ENCODE measurements at regions not wholly inside any gene's neighbourhood (a gene's known extent, or its start where the extent isn't known, plus 50 kb on each side); places are given as distances from the start of the nearest gene placed in this dataset.

- H3K27ac ChIP-seq (ENCODE audit: low read depth, low read length), result no peak overlapping the region
- TF ChIP-seq, protein P1, sequence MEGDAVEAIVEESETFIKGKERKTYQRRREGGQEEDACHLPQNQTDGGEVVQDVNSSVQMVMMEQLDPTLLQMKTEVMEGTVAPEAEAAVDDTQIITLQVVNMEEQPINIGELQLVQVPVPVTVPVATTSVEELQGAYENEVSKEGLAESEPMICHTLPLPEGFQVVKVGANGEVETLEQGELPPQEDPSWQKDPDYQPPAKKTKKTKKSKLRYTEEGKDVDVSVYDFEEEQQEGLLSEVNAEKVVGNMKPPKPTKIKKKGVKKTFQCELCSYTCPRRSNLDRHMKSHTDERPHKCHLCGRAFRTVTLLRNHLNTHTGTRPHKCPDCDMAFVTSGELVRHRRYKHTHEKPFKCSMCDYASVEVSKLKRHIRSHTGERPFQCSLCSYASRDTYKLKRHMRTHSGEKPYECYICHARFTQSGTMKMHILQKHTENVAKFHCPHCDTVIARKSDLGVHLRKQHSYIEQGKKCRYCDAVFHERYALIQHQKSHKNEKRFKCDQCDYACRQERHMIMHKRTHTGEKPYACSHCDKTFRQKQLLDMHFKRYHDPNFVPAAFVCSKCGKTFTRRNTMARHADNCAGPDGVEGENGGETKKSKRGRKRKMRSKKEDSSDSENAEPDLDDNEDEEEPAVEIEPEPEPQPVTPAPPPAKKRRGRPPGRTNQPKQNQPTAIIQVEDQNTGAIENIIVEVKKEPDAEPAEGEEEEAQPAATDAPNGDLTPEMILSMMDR (IDR thresholded peaks at IDR 0.05; ENCODE audit: low read depth, low read length, poor library complexity, severe bottlenecking), result no peak
- TF ChIP-seq EZH2phosphoT487 (IDR thresholded peaks at IDR 0.05; ENCODE audit: borderline replicate concordance, low read length), result no peak
- H4K20me1 ChIP-seq (ENCODE audit: control insufficient read depth, insufficient read depth, low read depth, low read length), result no peaks in the 10 kb centered on the region
- no peaks in the 10 kb centered on the region for H3K9me2 ChIP-seq (replicated peaks; ENCODE audit: control insufficient read depth, low read length)
- no peaks in the 10 kb centered on the region for H3K36me3 ChIP-seq (ENCODE audit: control insufficient read depth, low read length)
- H3K4me1 ChIP-seq (ENCODE audit: control insufficient read depth, low read length), result no peaks in the 10 kb centered on the region
- no peak overlapping the region for H3K4me3 ChIP-seq (ENCODE audit: low read length)
- H3K4me2 ChIP-seq (ENCODE audit: low read length), result no peak overlapping the region
- H3K27me3 ChIP-seq (ENCODE audit: control insufficient read depth, low read length), result no peaks in the 10 kb centered on the region
- H3K79me2 ChIP-seq (ENCODE audit: control insufficient read depth, low read length), result no peaks in the 10 kb centered on the region
- peaks cover 5% of the 10 kb centered on the region; the same call in 1 of the 2 replicates for H3F3A ChIP-seq (ENCODE audit: control insufficient read depth, insufficient read depth)
- no peaks in the 10 kb centered on the region; the same call in 1 of the 2 replicates for H3K9me3 ChIP-seq (ENCODE audit: control insufficient read depth, insufficient read depth, low read length)
Measured at GRCh38 chr16:65463652-65464260, 341.9 kb upstream of the CDH11 start.

GRCh38 chr16:65457084-65457483 is 335.2 kb upstream of the CDH11 start:
- Histone ChIP-seq H3K4me3 (ENCODE audit: low read length) (no peak overlapping the region), H3K27me3 (ENCODE audit: control insufficient read depth, low read length) (no peaks in the 10 kb centered on the region), H3K4me1 (ENCODE audit: control insufficient read depth, low read length) (no peaks in the 10 kb centered on the region), H3F3A (ENCODE audit: control insufficient read depth, insufficient read depth) (no peaks in the 10 kb centered on the region), H3K27ac (ENCODE audit: low read depth, low read length) (no peak overlapping the region), H3K9me3 (ENCODE audit: control insufficient read depth, insufficient read depth, low read length) (no peaks in the 10 kb centered on the region), H4K20me1 (ENCODE audit: control insufficient read depth, insufficient read depth, low read depth, low read length) (no peaks in the 10 kb centered on the region), H3K79me2 (ENCODE audit: control insufficient read depth, low read length) (no peaks in the 10 kb centered on the region), H3K36me3 (ENCODE audit: control insufficient read depth, low read length) (no peaks in the 10 kb centered on the region), H3K4me2 (ENCODE audit: low read length) (no peak overlapping the region), H3K9me2 (replicated peaks; ENCODE audit: control insufficient read depth, low read length) (no peaks in the 10 kb centered on the region)
- TF ChIP-seq, protein P1 (IDR thresholded peaks at IDR 0.05; ENCODE audit: low read depth, low read length, poor library complexity, severe bottlenecking), result no peak

GRCh38 chr16:65455761-65456160 is 333.9 kb upstream of the CDH11 start:
- Histone ChIP-seq H3K27ac (ENCODE audit: low read depth, low read length) (no peak overlapping the region), H3F3A (ENCODE audit: control insufficient read depth, insufficient read depth) (no peaks in the 10 kb centered on the region), H3K36me3 (ENCODE audit: control insufficient read depth, low read length) (no peaks in the 10 kb centered on the region), H3K4me1 (ENCODE audit: control insufficient read depth, low read length) (no peaks in the 10 kb centered on the region), H3K79me2 (ENCODE audit: control insufficient read depth, low read length) (no peaks in the 10 kb centered on the region), H3K27me3 (ENCODE audit: control insufficient read depth, low read length) (no peaks in the 10 kb centered on the region), H4K20me1 (ENCODE audit: control insufficient read depth, insufficient read depth, low read depth, low read length) (no peaks in the 10 kb centered on the region), H3K4me3 (ENCODE audit: low read length) (no peak overlapping the region), H3K9me3 (ENCODE audit: control insufficient read depth, insufficient read depth, low read length) (no peaks in the 10 kb centered on the region), H3K4me2 (ENCODE audit: low read length) (no peak overlapping the region), H3K9me2 (replicated peaks; ENCODE audit: control insufficient read depth, low read length) (no peaks in the 10 kb centered on the region)
- TF ChIP-seq, protein P1 (IDR thresholded peaks at IDR 0.05; ENCODE audit: low read depth, low read length, poor library complexity, severe bottlenecking), result no peak
- no peak for TF ChIP-seq EZH2phosphoT487 (IDR thresholded peaks at IDR 0.05; ENCODE audit: borderline replicate concordance, low read length)

Data from DOHH2 (cell line).